ENCODE measurements at regions not wholly inside any gene's neighbourhood (a gene's known extent, or its start where the extent isn't known, plus 50 kb on each side); places are given as distances from the start of the nearest gene placed in this dataset.

DNA sequence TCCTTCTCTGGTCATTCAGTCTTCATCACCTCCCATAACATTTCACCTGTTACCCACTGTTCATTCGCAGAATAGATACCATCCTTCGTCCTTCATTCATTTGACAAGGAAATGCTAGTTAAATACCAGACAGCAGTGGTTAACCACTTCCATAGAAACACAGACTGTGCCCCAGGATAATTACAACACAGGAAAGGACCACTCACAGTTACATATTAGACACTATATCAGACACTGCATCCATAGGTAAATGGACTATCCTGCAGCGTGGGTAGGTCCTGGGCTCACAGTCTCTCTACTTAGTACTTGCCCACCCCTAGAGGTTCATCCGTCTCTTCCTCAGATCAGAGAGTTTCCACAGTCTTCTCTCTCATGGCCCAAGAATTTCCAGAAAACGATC is 1044.6 kb downstream of the VRK1 start:
- DNase-seq (ENCODE audit: low read depth, low spot score), result no peak
- TF ChIP-seq, protein P1, sequence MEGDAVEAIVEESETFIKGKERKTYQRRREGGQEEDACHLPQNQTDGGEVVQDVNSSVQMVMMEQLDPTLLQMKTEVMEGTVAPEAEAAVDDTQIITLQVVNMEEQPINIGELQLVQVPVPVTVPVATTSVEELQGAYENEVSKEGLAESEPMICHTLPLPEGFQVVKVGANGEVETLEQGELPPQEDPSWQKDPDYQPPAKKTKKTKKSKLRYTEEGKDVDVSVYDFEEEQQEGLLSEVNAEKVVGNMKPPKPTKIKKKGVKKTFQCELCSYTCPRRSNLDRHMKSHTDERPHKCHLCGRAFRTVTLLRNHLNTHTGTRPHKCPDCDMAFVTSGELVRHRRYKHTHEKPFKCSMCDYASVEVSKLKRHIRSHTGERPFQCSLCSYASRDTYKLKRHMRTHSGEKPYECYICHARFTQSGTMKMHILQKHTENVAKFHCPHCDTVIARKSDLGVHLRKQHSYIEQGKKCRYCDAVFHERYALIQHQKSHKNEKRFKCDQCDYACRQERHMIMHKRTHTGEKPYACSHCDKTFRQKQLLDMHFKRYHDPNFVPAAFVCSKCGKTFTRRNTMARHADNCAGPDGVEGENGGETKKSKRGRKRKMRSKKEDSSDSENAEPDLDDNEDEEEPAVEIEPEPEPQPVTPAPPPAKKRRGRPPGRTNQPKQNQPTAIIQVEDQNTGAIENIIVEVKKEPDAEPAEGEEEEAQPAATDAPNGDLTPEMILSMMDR (IDR thresholded peaks at IDR 0.05; ENCODE audit: insufficient read depth, low read length, missing control alignments), result no peak
- CTCF ChIA-PET, result no interaction called here
- H3K4me3 ChIP-seq (ENCODE audit: low read depth, low read length), result no peak overlapping the region
- POLR2A ChIA-PET, result no interaction called here

DNA sequence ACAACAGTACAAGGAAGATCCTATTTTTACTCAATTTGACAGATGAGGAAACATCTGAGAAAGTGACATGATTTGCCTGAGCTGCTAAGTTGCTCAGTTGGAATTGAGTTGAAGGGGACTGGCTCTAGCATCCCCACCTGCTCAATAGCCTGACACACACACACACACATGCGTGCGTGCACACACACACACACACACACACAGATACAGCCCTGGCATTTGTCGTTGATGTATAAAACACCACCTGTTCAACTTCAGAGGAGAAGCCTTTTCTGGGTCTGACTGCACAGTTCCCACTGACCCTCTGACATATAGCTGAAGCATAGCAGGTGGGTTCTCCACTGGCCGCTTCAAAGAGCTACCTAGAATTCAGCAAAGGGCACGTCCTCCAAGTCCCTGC is 1045.9 kb downstream of the VRK1 start:
- no peak for DNase-seq (ENCODE audit: low read depth, low spot score)
- no peak overlapping the region for H3K4me3 ChIP-seq (ENCODE audit: low read depth, low read length)
- TF ChIP-seq, protein P1 (IDR thresholded peaks at IDR 0.05; ENCODE audit: insufficient read depth, low read length, missing control alignments), result no peak
- ChIA-PET CTCF (no interaction called here), POLR2A (no interaction called here)

DNA sequence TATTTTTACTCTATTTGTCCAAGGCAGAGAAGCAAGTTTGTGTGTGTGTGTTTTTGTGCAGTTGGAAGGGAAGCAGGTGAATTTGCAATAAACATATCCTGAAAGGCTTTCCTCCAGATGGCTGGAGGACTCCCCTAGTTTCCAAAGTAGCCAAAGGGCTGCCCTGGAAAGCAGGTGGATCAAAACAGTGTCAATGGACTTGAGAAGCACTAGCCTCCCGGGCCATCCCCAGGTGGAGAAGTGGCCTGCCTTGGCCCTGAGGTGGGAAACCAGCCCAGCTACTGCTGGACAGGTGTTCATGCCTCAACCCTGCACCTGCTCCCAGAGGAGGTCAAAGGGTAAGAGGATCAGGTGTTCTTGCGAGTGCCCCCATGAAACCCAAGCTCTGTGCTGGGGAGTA is 1046.9 kb downstream of the VRK1 start:
- CTCF ChIA-PET, result no interaction called here
- no peak overlapping the region for H3K4me3 ChIP-seq (ENCODE audit: low read depth, low read length)
- DNase-seq (ENCODE audit: low read depth, low spot score), result no peak
- TF ChIP-seq, protein P1 (IDR thresholded peaks at IDR 0.05; ENCODE audit: insufficient read depth, low read length, missing control alignments), result no peak
- POLR2A ChIA-PET, result no interaction called here

DNA sequence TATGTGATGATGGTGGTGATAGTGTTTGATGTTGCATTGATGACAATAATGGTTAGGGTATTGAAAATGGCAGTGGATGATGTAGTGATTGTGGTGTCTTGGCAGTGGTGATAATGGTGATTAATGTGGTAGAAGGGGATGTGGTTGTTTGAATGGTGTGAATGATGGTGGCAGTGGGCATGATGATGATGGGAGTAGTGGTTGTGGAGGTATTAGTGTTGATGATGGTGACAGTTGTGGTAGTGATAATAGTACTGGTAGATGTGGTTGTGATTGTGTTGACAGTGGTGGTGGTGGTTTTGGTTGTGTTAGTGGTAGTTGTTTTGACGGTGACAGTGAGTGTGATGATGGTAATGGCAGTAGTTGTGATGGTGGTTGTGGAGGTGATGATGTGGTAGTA is 1049.0 kb downstream of the VRK1 start:
- no peak overlapping the region for H3K4me3 ChIP-seq (ENCODE audit: low read depth, low read length)
- CTCF ChIA-PET, result no interaction called here
- POLR2A ChIA-PET, result no interaction called here
- TF ChIP-seq, protein P1 (IDR thresholded peaks at IDR 0.05; ENCODE audit: insufficient read depth, low read length, missing control alignments), result no peak
- no peak for DNase-seq (ENCODE audit: low read depth, low spot score)

DNA sequence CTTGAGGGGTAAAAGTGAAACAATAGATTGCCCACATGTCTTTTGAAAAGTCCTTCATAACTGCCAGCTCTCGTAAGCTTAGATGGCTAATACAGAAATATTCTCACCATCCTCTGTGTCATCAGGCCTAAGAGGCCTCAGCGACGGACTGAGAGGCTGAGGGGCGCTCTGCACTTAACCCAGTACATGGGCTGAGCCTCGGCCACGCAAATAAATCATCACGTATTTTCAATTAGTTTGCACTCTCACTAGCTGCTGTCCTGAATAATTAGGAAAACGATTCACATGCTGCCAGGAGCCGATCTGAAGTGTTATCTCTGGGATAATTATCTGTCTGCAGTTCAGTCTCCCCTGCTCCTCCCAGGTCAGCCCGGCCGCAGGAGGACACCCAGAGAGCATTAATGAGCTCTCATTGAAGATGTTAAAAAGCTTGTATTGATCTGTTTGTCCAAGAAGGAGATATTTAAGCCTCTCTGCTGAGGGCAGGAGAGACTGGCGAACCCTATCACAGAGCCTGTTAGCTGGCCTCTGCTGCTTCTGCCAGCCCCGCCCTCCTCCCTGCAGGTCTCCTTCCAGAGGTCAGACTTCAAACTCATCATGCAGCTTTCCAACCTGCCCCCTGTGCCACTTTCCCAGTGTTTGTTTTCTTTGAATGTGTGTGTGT is 1051.3 kb downstream of the VRK1 start:
- TF ChIP-seq, protein P1 (IDR thresholded peaks at IDR 0.05; ENCODE audit: insufficient read depth, low read length, missing control alignments), result no peak
- POLR2A ChIA-PET, result no interaction called here
- H3K4me3 ChIP-seq (ENCODE audit: low read depth, low read length), result no peak overlapping the region
- DNase-seq (ENCODE audit: low read depth, low spot score), result no peak
- CTCF ChIA-PET, result no interaction called here

DNA sequence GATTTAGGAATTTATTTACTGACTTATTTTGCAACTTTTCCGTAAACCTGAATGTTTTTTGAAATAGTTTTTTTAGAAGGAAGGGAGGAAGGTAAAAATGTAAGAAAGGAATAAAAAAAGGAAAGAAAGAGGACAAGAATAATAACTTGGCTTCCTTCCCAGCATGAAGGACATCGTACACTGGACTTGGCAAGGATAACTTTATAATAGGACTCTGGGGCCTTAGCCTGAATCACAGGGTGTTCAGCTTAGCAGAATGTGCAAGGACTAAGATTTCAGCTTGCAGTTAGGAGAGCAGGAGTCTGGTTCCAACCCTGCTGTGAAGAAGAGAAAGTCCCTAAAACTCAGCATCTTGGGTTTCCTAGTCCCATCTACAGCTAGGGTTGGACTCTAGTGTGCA is 1053.3 kb downstream of the VRK1 start:
- DNase-seq (ENCODE audit: low read depth, low spot score), result no peak
- TF ChIP-seq, protein P1 (IDR thresholded peaks at IDR 0.05; ENCODE audit: insufficient read depth, low read length, missing control alignments), result no peak
- POLR2A ChIA-PET, result no interaction called here
- CTCF ChIA-PET, result no interaction called here
- no peak overlapping the region for H3K4me3 ChIP-seq (ENCODE audit: low read depth, low read length)

Data from AG04449 (cell line).